Muscle layer of colon (tissue), 2 donors: ENCODE measurements at regions not wholly inside any gene's neighbourhood (a gene's known extent, or its start where the extent isn't known, plus 50 kb on each side); places are given as distances from the start of the nearest gene placed in this dataset.

Experiments used
- H3K27ac ChIP-seq: one replicate; pipeline ENCODE4 v1.7.0; 2013; ENCODE audit warnings: low read depth, mild to moderate bottlenecking, low read length, moderate library complexity
- H3K27me3 ChIP-seq, 2 donors: one replicate each; pipeline ENCODE4 v1.7.0; 2013; ENCODE audit warnings: low read length in 2 of 2, mild to moderate bottlenecking in 2 of 2; ENCODE audit not compliant: insufficient read depth in 2 of 2, control insufficient read depth in 1 of 2
- H3K36me3 ChIP-seq: one replicate; pipeline ENCODE4 v1.7.0; 2013; ENCODE audit warnings: mild to moderate bottlenecking, low read length; ENCODE audit not compliant: insufficient read depth
- H3K4me1 ChIP-seq: one replicate; pipeline ENCODE4 v1.7.0; 2013; ENCODE audit warnings: mild to moderate bottlenecking, low read length; ENCODE audit not compliant: insufficient read depth
- H3K4me3 ChIP-seq, 2 donors: one replicate each; pipeline ENCODE4 v1.7.0; 2013; ENCODE audit warnings: low read length in 2 of 2, low read depth in 1 of 2, mild to moderate bottlenecking in 1 of 2, moderate library complexity in 1 of 2
- H3K9ac ChIP-seq: one replicate; pipeline ENCODE4 v1.7.0; 2013; ENCODE audit warnings: low read length
- H3K9me3 ChIP-seq: one replicate; pipeline ENCODE4 v1.7.0; 2013; ENCODE audit warnings: mild to moderate bottlenecking, low read length
- donor health status: abdominal sarcoma.
- donor health status: Adenocarcinoma of cecum.

- Histone ChIP-seq H3K36me3 (no peaks in the 10 kb centered on the region), H3K4me1 (no peaks in the 10 kb centered on the region), H3K9ac (no peak overlapping the region), H3K4me3 (no peak overlapping the region), H3K9me3 (no peaks in the 10 kb centered on the region), H3K27me3 (no peaks in the 10 kb centered on the region), H3K27ac (no peak overlapping the region)
Observed at GRCh38 chr1:208808301-208808700, 564.1 kb upstream of the PLXNA2 start.

GRCh38 chr1:208809876-208810275 is 565.7 kb upstream of the PLXNA2 start:
- H3K9ac ChIP-seq: no peak overlapping the region
- H3K27ac ChIP-seq: no peak overlapping the region

GRCh38 chr1:208818770-208819445 is 574.7 kb upstream of the PLXNA2 start:
- H3K4me1 ChIP-seq: no peaks in the 10 kb centered on the region
- no peaks in the 10 kb centered on the region for H3K27me3 ChIP-seq
- no peak overlapping the region for H3K27ac ChIP-seq
- no peaks in the 10 kb centered on the region for H3K9me3 ChIP-seq
- no peak overlapping the region for H3K9ac ChIP-seq
- H3K36me3 ChIP-seq: no peaks in the 10 kb centered on the region
- no peak overlapping the region for H3K4me3 ChIP-seq

More at GRCh38 chr1:208809876-208810275, 565.7 kb upstream of the PLXNA2 start:
- Histone ChIP-seq H3K36me3 (no peaks in the 10 kb centered on the region), H3K4me3 (no peak overlapping the region), H3K4me1 (no peaks in the 10 kb centered on the region), H3K9me3 (no peaks in the 10 kb centered on the region), H3K27me3 (no peaks in the 10 kb centered on the region)

GRCh38 chr1:208820580-208821212 is 576.5 kb upstream of the PLXNA2 start:
- no peaks in the 10 kb centered on the region for H3K36me3 ChIP-seq
- no peaks in the 10 kb centered on the region for H3K4me1 ChIP-seq
- H3K4me3 ChIP-seq: no peak overlapping the region
- no peaks in the 10 kb centered on the region for H3K27me3 ChIP-seq
- H3K27ac ChIP-seq: no peak overlapping the region
- no peaks in the 10 kb centered on the region for H3K9me3 ChIP-seq
- no peak overlapping the region for H3K9ac ChIP-seq

GRCh38 chr1:208821939-208822338 is 577.8 kb upstream of the PLXNA2 start:
- no peak overlapping the region for H3K4me3 ChIP-seq
- H3K4me1 ChIP-seq: no peaks in the 10 kb centered on the region
- H3K9me3 ChIP-seq: no peaks in the 10 kb centered on the region
- no peak overlapping the region for H3K9ac ChIP-seq
- no peak overlapping the region for H3K27ac ChIP-seq
- no peaks in the 10 kb centered on the region for H3K27me3 ChIP-seq
- H3K36me3 ChIP-seq: no peaks in the 10 kb centered on the region

- Histone ChIP-seq H3K27me3 (no peaks in the 10 kb centered on the region), H3K36me3 (no peaks in the 10 kb centered on the region), H3K27ac (no peak overlapping the region), H3K4me1 (peaks cover 6% of the 10 kb centered on the region), H3K9ac (no peak overlapping the region), H3K4me3 (no peak overlapping the region), H3K9me3 (no peaks in the 10 kb centered on the region)
Observed at GRCh38 chr1:208825300-208825699, 581.1 kb upstream of the PLXNA2 start.

- Histone ChIP-seq H3K27me3 (no peaks in the 10 kb centered on the region), H3K9me3 (no peaks in the 10 kb centered on the region), H3K36me3 (no peaks in the 10 kb centered on the region), H3K4me1 (peaks cover 6% of the 10 kb centered on the region), H3K9ac (no peak overlapping the region), H3K27ac (no peak overlapping the region), H3K4me3 (no peak overlapping the region)
Observed at GRCh38 chr1:208829595-208829994, 585.4 kb upstream of the PLXNA2 start.

GRCh38 chr1:208834381-208835096 is 590.4 kb upstream of the PLXNA2 start:
- H3K4me1 ChIP-seq: peaks cover 7% of the 10 kb centered on the region
- H3K4me3 ChIP-seq: no peak overlapping the region
- H3K27me3 ChIP-seq: no peaks in the 10 kb centered on the region
- no peaks in the 10 kb centered on the region for H3K9me3 ChIP-seq
- H3K9ac ChIP-seq: no peak overlapping the region
- no peak overlapping the region for H3K27ac ChIP-seq
- H3K36me3 ChIP-seq: no peaks in the 10 kb centered on the region

GRCh38 chr1:208835097-208835463 is 590.9 kb upstream of the PLXNA2 start:
- no peaks in the 10 kb centered on the region for H3K9me3 ChIP-seq
- H3K4me3 ChIP-seq: no peak overlapping the region
- no peaks in the 10 kb centered on the region for H3K36me3 ChIP-seq
- H3K9ac ChIP-seq: no peak overlapping the region
- H3K27me3 ChIP-seq: no peaks in the 10 kb centered on the region
- peaks cover 5% of the 10 kb centered on the region for H3K4me1 ChIP-seq
- no peak overlapping the region for H3K27ac ChIP-seq

GRCh38 chr1:208835781-208836180 is 591.6 kb upstream of the PLXNA2 start:
- H3K4me3 ChIP-seq: no peak overlapping the region
- H3K36me3 ChIP-seq: no peaks in the 10 kb centered on the region
- no peaks in the 10 kb centered on the region for H3K9me3 ChIP-seq
- no peak overlapping the region for H3K27ac ChIP-seq
- peaks cover 5% of the 10 kb centered on the region for H3K4me1 ChIP-seq
- no peaks in the 10 kb centered on the region for H3K27me3 ChIP-seq
- H3K9ac ChIP-seq: no peak overlapping the region

- no peak overlapping the region for H3K9ac ChIP-seq
- H3K27me3 ChIP-seq: no peaks in the 10 kb centered on the region
- no peaks in the 10 kb centered on the region for H3K9me3 ChIP-seq
- no peak overlapping the region for H3K4me3 ChIP-seq
- H3K36me3 ChIP-seq: no peaks in the 10 kb centered on the region
- no peak overlapping the region for H3K27ac ChIP-seq
- peaks cover 5% of the 10 kb centered on the region for H3K4me1 ChIP-seq
Observed at GRCh38 chr1:208837242-208837641, 593.1 kb upstream of the PLXNA2 start.
